ENCODE measurements at regions not wholly inside any gene's neighbourhood (a gene's known extent, or its start where the extent isn't known, plus 50 kb on each side); places are given as distances from the start of the nearest gene placed in this dataset.

GRCh38 chr6:85124472-85125354 lies 325.2 kb upstream of the NT5E start (continued):
- TF ChIP-seq PRDM1 (tag by site-specific recombination; IDR thresholded peaks at IDR 0.05): peak; percentile 58
- no peak for TF ChIP-seq ZNF513 (tag by site-specific recombination; IDR thresholded peaks at IDR 0.05)
- no peak for TF ChIP-seq ZNF549 (tag by site-specific recombination; IDR thresholded peaks at IDR 0.05)
- peak; percentile 67; the same call in 1 of the 2 replicates for TF ChIP-seq SCRT2 (tag by site-specific recombination; IDR thresholded peaks at IDR 0.05)
- TF ChIP-seq ZNF266 (tag by site-specific recombination; IDR thresholded peaks at IDR 0.05; ENCODE audit: low read depth): no peak
- no peak for TF ChIP-seq MYNN (tag by site-specific recombination; IDR thresholded peaks at IDR 0.05; ENCODE audit: borderline replicate concordance)
- TF ChIP-seq ZNF335 (tag by site-specific recombination; conservative IDR thresholded peaks at IDR 0.05): peak; percentile 8; the same call in 1 of the 2 replicates
- peak; percentile 64; the same call in 1 of the 2 replicates for TF ChIP-seq ZNF660 (tag by site-specific recombination; IDR thresholded peaks at IDR 0.05)
- no peak for TF ChIP-seq ZNF292 (tag by site-specific recombination; IDR thresholded peaks at IDR 0.05; ENCODE audit: borderline replicate concordance, low read depth)
- TF ChIP-seq ZEB2 (tag by site-specific recombination; IDR thresholded peaks at IDR 0.05): peak; percentile 53; the same call in 1 of the 2 replicates
- TF ChIP-seq ZNF791 (tag by site-specific recombination; IDR thresholded peaks at IDR 0.05): no peak

- POLR2A ChIA-PET: no interaction called here
Measured at GRCh38 chr6:85121158-85121557, 328.7 kb upstream of the NT5E start.

DNA sequence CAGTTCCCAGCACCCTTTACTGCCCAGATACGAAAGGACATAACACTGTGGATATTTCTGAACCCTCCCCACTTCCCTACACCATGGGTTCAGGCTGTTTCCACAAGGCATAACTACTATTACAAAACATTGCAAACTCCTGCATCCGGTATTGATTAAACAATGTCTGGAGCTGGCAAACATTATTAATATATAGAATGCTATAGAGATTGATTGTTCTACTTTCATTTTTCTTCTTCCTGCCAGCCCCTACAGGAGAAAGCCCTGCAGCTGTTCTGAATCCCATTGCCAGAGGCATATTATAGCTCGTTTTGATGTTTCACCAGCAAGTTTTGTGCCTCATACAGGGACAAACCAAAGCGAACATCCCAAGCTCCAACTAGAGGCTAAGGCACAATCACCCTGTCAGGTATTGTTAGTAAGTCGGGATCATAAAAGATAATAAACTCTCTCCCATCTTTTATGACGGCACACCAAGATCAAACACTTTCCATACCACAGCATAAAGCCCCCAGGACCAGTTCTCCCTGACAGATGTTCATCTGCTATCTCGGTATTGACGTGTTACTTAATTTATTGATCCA lies 331.1 kb upstream of the NT5E start:
- ChIA-PET CTCF (interaction anchor here (0.6 to 1.0 kb wide), 7 partner anchors 8 to 204 kb away, joined by 3 to 5 read pairs (median 3); no protein-coding TSS in a partner anchor), POLR2A (no interaction called here)
- TF ChIP-seq ZNF510 (tag by site-specific recombination; IDR thresholded peaks at IDR 0.05; ENCODE audit: insufficient replicate concordance): no peak
- no peak for TF ChIP-seq TSHZ1 (tag by site-specific recombination; IDR thresholded peaks at IDR 0.05; ENCODE audit: borderline replicate concordance)
- no peak for TF ChIP-seq ZBTB44 (tag by site-specific recombination; IDR thresholded peaks at IDR 0.05)
- TF ChIP-seq ZNF514 (tag by site-specific recombination; IDR thresholded peaks at IDR 0.05): no peak
- no peak overlapping the region for H3K27ac ChIP-seq (ENCODE audit: extremely low read depth, low read depth, low read length)
- no peaks in the 10 kb centered on the region for H3K4me1 ChIP-seq (ENCODE audit: control insufficient read depth, insufficient read depth, low read length)
- H3K4me3 ChIP-seq (ENCODE audit: low read depth, low read length): no peak overlapping the region
- H3K36me3 ChIP-seq (ENCODE audit: control insufficient read depth in 2 of 2, insufficient read depth in 1 of 2, low read length in 2 of 2): no peaks in the 10 kb centered on the region
- H3K9me3 ChIP-seq (ENCODE audit: control insufficient read depth, insufficient read depth, low read depth, low read length): no peaks in the 10 kb centered on the region

More at GRCh38 chr6:85121158-85121557, 328.7 kb upstream of the NT5E start:
- TF ChIP-seq ZNF133 (tag by site-specific recombination; IDR thresholded peaks at IDR 0.05) (peak; percentile 43; the same call in 1 of the 2 replicates), ZNF23 (tag by site-specific recombination; IDR thresholded peaks at IDR 0.05; ENCODE audit: borderline replicate concordance) (no peak)
- Histone ChIP-seq H3K9me3 (ENCODE audit: control insufficient read depth, insufficient read depth, low read depth, low read length) (no peaks in the 10 kb centered on the region), H3K4me1 (ENCODE audit: control insufficient read depth, insufficient read depth, low read length) (no peaks in the 10 kb centered on the region), H3K36me3 (ENCODE audit: control insufficient read depth in 2 of 2, insufficient read depth in 1 of 2, low read length in 2 of 2) (no peaks in the 10 kb centered on the region), H3K4me3 (ENCODE audit: low read depth, low read length) (no peak overlapping the region), H3K27ac (ENCODE audit: extremely low read depth, low read depth, low read length) (no peak overlapping the region)
- CTCF ChIA-PET: no interaction called here
